Suprapubic skin (tissue), 4 donors: ENCODE measurements at regions not wholly inside any gene's neighbourhood (a gene's known extent, or its start where the extent isn't known, plus 50 kb on each side); places are given as distances from the start of the nearest gene placed in this dataset.

Experiments
- POLR2A ChIP-seq, 2 donors: fragments of 450-650 bp; IDR thresholded peaks; one replicate each; pipeline ENCODE4 v1.6.1; 2017; ENCODE audit warnings: antibody characterized with exemption in 2 of 2, mild to moderate bottlenecking in 2 of 2, moderate library complexity in 2 of 2
- POLR2AphosphoS5 ChIP-seq, 3 donors: sonication (generic); formaldehyde crosslinking; IDR thresholded peaks; one replicate each; pipeline ENCODE4 v1.6.1; 2017; ENCODE audit warnings: antibody characterized with exemption in 3 of 3

GRCh38 chr17:22512057-22512456 is 819.7 kb downstream of the KCNJ18 start:
- no peak for TF ChIP-seq POLR2A (IDR thresholded peaks at IDR 0.05)
- no peak for TF ChIP-seq POLR2AphosphoS5 (IDR thresholded peaks at IDR 0.05)
